HepG2 (cell line): ENCODE measurements at regions not wholly inside any gene's neighbourhood (a gene's known extent, or its start where the extent isn't known, plus 50 kb on each side); places are given as distances from the start of the nearest gene placed in this dataset.

Experiments
- BRCA1 ChIP-seq: sonication (generic); formaldehyde crosslinking; IDR thresholded peaks from 2 replicates; pipeline ENCODE4 v1.4.0; 2020; ENCODE audit warnings: missing genetic modification reagents
- BRF2 ChIP-seq: sonication (generic); formaldehyde crosslinking; IDR thresholded peaks from 2 replicates; pipeline ENCODE4 v1.8.1; 2022; ENCODE audit warnings: mild to moderate bottlenecking, missing genetic modification reagents
- POLR2AphosphoS2 ChIP-seq: IDR thresholded peaks from 2 replicates; pipeline ENCODE4 v1.6.1; 2011; ENCODE audit warnings: low read depth, low read length, improper control_type of control experiment
- SMAD9 ChIP-seq: sonication (generic); formaldehyde crosslinking; IDR thresholded peaks from 2 replicates; pipeline ENCODE4 v1.5.1; 2020; ENCODE audit warnings: mild to moderate bottlenecking, missing genetic modification reagents
- STAG1 ChIP-seq: sonication (generic); formaldehyde crosslinking; IDR thresholded peaks from 2 replicates; pipeline ENCODE4 v1.4.0; 2020; ENCODE audit warnings: missing genetic modification reagents
- TBX2 ChIP-seq: sonication (generic); formaldehyde crosslinking; IDR thresholded peaks from 2 replicates; pipeline ENCODE4 v1.5.0; 2020; ENCODE audit warnings: missing genetic modification reagents, mild to moderate bottlenecking, borderline replicate concordance
- TOE1 ChIP-seq: sonication (generic); formaldehyde crosslinking; IDR thresholded peaks from 2 replicates; pipeline ENCODE4 v1.4.0; 2020; ENCODE audit warnings: mild to moderate bottlenecking, missing genetic modification reagents
- TRIM24 ChIP-seq: sonication (generic); formaldehyde crosslinking; IDR thresholded peaks from 2 replicates; pipeline ENCODE4 v1.8.0; 2022; ENCODE audit warnings: mild to moderate bottlenecking, missing genetic modification reagents
- XBP1 ChIP-seq: sonication (generic); formaldehyde crosslinking; IDR thresholded peaks from 2 replicates; pipeline ENCODE4 v1.5.0; 2020; ENCODE audit warnings: missing genetic modification reagents
- ZBTB39 ChIP-seq: sonication (generic); formaldehyde crosslinking; IDR thresholded peaks from 2 replicates; pipeline ENCODE4 v1.5.0; 2020; ENCODE audit warnings: missing genetic modification reagents
- ZNF20 ChIP-seq: sonication (generic); formaldehyde crosslinking; IDR thresholded peaks from 2 replicates; pipeline ENCODE4 v1.4.0; 2020; ENCODE audit warnings: mild to moderate bottlenecking, moderate library complexity, missing genetic modification reagents
- ZNF282 ChIP-seq: fragments of 450-650 bp; IDR thresholded peaks from 2 replicates; pipeline ENCODE4 v1.6.1; 2018; ENCODE audit not compliant: partially characterized antibody
- ZNF567 ChIP-seq: sonication (generic); formaldehyde crosslinking; IDR thresholded peaks from 2 replicates; pipeline ENCODE4 v1.8.1; 2023; ENCODE audit warnings: mild to moderate bottlenecking, missing genetic modification reagents, borderline replicate concordance
- ZNF574 ChIP-seq: sonication (generic); formaldehyde crosslinking; IDR thresholded peaks from 2 replicates; pipeline ENCODE4 v1.4.0; 2020; ENCODE audit warnings: missing genetic modification reagents
- ZNF83 ChIP-seq: sonication (generic); formaldehyde crosslinking; IDR thresholded peaks from 2 replicates; pipeline ENCODE4 v1.4.0; 2020; ENCODE audit warnings: missing genetic modification reagents, mild to moderate bottlenecking, borderline replicate concordance
- TF ChIP-seq, protein P1 (sequence below): sonication (generic); formaldehyde crosslinking; IDR thresholded peaks from 2 replicates; pipeline ENCODE4 v1.5.0; 2020; ENCODE audit warnings: mild to moderate bottlenecking, missing genetic modification reagents
- TF ChIP-seq, protein P2 (sequence below): sonication (generic); formaldehyde crosslinking; IDR thresholded peaks from 2 replicates; pipeline ENCODE4 v1.5.1; 2020; ENCODE audit warnings: mild to moderate bottlenecking, missing genetic modification reagents, moderate library complexity

DNA sequence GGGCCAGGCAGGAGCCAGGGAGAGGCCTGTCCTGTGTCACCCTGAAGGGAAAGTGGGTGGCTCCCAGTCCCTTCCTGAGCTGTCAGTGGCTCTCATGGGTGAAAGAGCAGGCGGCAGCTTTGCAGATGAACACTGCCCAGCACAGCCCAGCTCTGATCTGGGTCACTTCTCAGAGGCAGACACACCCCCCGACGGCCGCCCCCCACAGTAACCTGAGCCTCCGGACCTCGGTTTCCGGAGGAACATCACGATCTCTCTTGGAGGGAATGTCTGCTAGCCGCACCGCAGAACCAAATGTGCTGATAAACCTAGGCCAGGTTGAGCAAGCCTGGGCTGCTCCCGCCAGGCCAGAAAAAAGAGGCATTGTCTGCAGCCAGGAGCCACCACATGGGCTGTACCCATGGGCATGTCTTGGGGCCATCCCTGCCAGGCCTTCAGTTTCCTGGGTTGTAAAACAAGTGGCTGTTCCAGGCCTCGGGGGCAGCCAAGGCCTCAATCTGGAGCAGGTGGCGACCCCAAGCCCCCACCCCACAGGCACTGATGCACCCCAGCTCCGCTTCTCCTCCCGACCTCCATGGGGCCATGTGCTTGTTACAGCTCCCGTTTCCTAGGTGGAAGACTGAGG is 57.6 kb downstream of the NCOR2 start (continued):
- TF ChIP-seq ZNF574 (no peak), ZNF83 (0 out of 2 replicates have a peak, but pooled peaks have one; percentile 54), XBP1 (CRISPR knock-in tag) (no peak), ZNF282 (no peak), STAG1 (peak; percentile 9; the same call in 1 of the 2 replicates), POLR2AphosphoS2 (no peak), TOE1 (CRISPR knock-in tag) (no peak), ZBTB39 (CRISPR knock-in tag) (no peak), BRF2 (peak; percentile 50; the same call in 1 of the 2 replicates), TRIM24 (no peak), ZNF567 (no peak), BRCA1 (CRISPR knock-in tag) (no peak), TBX2 (CRISPR knock-in tag) (peak; percentile 55; the same call in 1 of the 2 replicates), SMAD9 (CRISPR knock-in tag) (no peak), ZNF20 (CRISPR knock-in tag) (no peak)
- TF ChIP-seq, protein P1, sequence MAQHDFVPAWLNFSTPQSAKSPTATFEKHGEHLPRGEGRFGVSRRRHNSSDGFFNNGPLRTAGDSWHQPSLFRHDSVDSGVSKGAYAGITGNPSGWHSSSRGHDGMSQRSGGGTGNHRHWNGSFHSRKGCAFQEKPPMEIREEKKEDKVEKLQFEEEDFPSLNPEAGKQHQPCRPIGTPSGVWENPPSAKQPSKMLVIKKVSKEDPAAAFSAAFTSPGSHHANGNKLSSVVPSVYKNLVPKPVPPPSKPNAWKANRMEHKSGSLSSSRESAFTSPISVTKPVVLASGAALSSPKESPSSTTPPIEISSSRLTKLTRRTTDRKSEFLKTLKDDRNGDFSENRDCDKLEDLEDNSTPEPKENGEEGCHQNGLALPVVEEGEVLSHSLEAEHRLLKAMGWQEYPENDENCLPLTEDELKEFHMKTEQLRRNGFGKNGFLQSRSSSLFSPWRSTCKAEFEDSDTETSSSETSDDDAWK = no peak
- TF ChIP-seq, protein P2, sequence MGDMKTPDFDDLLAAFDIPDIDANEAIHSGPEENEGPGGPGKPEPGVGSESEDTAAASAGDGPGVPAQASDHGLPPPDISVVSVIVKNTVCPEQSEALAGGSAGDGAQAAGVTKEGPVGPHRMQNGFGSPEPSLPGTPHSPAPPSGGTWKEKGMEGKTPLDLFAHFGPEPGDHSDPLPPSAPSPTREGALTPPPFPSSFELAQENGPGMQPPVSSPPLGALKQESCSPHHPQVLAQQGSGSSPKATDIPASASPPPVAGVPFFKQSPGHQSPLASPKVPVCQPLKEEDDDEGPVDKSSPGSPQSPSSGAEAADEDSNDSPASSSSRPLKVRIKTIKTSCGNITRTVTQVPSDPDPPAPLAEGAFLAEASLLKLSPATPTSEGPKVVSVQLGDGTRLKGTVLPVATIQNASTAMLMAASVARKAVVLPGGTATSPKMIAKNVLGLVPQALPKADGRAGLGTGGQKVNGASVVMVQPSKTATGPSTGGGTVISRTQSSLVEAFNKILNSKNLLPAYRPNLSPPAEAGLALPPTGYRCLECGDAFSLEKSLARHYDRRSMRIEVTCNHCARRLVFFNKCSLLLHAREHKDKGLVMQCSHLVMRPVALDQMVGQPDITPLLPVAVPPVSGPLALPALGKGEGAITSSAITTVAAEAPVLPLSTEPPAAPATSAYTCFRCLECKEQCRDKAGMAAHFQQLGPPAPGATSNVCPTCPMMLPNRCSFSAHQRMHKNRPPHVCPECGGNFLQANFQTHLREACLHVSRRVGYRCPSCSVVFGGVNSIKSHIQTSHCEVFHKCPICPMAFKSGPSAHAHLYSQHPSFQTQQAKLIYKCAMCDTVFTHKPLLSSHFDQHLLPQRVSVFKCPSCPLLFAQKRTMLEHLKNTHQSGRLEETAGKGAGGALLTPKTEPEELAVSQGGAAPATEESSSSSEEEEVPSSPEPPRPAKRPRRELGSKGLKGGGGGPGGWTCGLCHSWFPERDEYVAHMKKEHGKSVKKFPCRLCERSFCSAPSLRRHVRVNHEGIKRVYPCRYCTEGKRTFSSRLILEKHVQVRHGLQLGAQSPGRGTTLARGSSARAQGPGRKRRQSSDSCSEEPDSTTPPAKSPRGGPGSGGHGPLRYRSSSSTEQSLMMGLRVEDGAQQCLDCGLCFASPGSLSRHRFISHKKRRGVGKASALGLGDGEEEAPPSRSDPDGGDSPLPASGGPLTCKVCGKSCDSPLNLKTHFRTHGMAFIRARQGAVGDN (CRISPR knock-in tag) = peak; percentile 94
